GM08714 (cell line): ENCODE measurements at regions not wholly inside any gene's neighbourhood (a gene's known extent, or its start where the extent isn't known, plus 50 kb on each side); places are given as distances from the start of the nearest gene placed in this dataset.

Experiments used
- H3K4me3 ChIP-seq: fragments of 200-500 bp; sonication (Bioruptor generic); 2 replicates; pipeline ENCODE4 v1.5.1; 2014; ENCODE audit warnings: mild to moderate bottlenecking, low read length, inconsistent platforms
- ZNF274 ChIP-seq: IDR thresholded peaks from 2 replicates; pipeline ENCODE4 v1.6.1; 2012; ENCODE audit warnings: mild to moderate bottlenecking, low read depth, low read length

DNA sequence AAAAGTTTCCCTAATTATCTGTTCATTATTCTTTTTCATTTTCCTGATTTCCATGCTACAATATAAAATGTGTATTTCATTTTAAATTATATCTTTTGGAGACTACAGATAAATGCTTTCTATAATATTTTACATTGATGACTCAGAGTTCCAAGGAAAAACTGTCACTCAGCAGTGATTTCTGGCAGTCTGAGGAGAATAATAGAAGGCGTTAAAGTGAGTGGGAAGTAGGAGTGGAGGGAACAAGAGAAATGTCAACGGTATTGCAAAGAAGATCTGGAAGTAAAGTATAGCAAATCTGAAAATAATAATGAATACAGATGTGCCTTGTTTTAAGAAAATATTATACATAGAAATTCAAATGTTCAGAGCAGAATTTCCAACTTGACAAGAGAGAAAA is 293.6 kb upstream of the PITX2 start:
- no peak for TF ChIP-seq ZNF274
- H3K4me3 ChIP-seq = no peak overlapping the region

DNA sequence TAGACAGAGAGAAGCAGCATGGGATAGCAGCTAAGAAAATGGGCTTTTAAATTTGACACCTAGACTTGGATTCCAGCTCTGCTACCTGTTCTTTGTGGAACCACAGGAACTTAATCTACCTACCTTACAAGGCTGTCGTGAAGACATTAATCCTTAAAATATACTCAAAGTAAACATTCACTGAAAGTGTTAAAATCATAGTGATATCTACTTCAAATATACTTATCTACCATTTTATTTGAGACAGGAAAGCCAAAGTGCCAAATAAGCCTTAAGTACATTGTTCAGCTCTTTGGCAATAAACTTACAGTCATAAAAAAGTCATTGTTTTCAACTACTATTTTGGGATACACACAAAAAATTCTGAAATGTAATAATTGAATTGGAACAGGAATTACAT is 295.0 kb upstream of the PITX2 start:
- H3K4me3 ChIP-seq = no peak overlapping the region
- no peak for TF ChIP-seq ZNF274

DNA sequence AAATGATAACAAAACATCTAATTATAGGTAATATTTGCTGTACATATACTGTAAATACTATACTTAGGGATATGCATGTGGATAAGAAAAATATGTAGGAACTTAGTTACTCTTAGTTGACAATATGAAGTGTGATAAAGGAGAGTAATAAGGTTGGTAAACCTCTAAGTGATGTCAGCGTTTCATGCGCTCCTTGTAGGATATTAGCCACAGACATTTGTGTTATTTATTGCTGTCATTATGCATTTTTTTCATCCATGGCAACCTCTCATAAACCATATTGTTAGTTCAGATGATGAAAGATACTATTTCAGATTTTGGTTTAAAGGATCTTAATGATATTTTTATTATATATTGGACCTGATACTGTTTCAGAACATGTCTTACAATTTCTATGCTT is 298.1 kb upstream of the PITX2 start:
- no peak overlapping the region for H3K4me3 ChIP-seq
- no peak for TF ChIP-seq ZNF274

DNA sequence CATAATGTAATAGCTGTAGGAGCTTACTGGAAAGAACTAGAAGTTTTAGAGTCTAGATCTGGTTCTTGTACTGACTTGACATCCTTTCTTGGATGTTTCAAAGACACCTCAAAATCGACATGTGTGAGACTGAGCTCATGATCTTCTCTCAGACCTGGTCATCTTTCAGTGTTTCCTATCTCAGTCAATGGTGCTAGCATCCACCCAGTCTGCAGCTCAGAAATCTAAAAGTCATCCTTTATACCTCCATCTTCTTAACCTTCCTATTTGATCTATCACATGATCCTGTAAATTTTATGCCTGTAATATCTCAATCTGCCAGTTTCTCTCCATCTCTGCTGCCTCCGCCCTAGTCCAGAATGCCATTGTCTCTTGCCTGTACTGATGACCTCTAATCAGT is 301.9 kb upstream of the PITX2 start:
- TF ChIP-seq ZNF274 = no peak
- no peak overlapping the region for H3K4me3 ChIP-seq

DNA sequence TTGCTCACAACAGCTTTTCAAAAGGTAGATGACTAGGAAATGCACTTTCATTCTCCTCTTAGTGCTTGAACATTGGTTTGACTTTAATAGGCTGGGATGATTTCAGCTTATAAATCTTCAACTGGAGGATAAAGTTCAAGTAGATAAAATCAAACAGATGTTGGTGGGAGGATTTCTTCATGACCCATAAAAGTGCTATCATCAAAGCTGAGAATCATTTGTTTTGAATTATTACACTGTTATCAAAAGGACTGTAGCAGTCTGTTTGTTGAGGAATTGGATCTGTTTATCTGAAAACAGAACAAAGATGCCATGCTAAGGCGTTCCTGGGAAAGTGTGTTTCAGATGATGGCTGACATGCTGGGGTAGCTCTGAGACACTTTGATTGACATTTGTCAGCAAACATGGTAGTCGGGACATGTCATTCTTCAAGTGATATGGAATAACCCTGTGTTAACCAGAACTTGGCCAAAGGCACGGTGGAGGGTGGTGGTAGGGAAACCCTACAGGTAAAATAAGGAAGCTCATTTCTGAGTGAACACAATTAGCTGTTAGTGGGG is 304.0 kb upstream of the PITX2 start:
- TF ChIP-seq ZNF274 = no peak
- H3K4me3 ChIP-seq = no peak overlapping the region

DNA sequence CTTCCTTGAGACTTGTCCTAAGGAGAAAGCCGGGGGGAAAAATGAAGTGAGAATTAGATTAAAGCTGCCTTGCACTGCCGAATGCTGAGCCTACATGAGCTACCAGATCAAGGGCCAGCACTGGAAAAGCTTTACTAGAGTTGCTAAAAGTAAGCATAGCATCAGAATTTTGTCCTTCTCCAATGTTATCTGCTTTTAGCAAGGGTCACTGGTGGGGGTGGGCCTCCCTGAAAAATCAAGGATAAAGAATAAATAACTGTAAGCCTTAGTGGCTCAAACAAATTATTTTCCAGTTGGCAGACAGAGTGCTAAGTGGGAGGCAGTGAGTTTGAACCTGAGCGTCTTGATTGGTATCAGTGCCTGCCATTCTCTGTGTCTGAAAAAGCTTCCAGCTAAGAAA is 310.5 kb upstream of the PITX2 start:
- TF ChIP-seq ZNF274 = no peak
- no peak overlapping the region for H3K4me3 ChIP-seq

DNA sequence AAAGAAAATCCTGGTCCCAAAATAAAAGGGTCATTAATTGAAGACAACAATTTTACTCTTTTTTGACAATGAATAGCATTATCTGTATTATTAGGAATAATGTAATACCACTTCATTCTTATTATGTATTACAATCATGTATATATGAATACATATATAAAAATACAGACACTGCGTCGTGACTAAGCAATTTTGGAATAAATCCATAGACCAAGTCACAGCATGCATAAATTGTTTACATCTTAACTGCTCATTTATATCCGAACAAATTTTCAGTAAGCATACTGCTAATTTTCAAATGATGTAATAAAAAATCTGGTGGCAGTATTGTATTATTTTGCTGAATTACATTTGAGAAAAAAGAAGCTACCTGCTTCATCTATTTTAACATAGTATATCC is 321.6 kb upstream of the PITX2 start:
- H3K4me3 ChIP-seq = no peak overlapping the region
- no peak for TF ChIP-seq ZNF274

DNA sequence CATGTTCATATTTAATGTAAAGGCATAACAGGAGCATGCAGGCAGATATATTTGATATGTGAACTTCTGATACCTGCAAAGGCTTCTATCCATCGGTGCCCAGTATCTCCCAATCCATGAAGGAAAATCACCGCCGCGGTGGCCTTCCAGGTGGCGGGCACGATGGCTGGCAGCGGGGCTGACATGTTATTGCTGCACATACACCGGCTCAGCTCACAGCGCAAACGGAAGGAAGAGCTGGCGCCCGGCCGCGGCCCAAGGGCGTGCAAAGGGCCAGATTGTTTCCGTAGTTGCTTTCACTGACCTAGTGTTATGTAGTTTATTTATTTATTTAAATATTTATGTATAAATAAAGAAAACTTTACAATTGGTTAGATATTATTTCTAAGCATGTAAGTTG is 322.7 kb upstream of the PITX2 start:
- no peak for TF ChIP-seq ZNF274
- no peak overlapping the region for H3K4me3 ChIP-seq

DNA sequence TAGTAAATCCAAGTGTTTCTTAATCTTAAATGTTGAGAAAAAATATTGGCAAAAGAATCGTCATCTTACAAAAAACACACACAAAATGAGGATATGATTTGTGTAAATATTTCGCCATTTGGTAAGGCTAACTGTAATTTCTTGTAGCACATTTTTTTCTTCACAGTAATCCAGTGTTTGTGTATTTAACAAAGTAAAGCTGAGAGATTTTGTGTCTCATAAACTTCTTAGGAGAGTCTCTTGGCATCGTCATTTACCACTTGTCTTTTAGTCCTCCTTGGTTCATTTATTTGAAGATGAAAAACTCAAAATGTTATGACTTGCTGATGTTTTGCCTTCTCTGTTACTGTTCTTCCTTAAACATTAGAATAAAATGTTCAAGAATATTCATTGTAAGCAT is 326.7 kb upstream of the PITX2 start:
- H3K4me3 ChIP-seq = no peak overlapping the region
- TF ChIP-seq ZNF274 = no peak

DNA sequence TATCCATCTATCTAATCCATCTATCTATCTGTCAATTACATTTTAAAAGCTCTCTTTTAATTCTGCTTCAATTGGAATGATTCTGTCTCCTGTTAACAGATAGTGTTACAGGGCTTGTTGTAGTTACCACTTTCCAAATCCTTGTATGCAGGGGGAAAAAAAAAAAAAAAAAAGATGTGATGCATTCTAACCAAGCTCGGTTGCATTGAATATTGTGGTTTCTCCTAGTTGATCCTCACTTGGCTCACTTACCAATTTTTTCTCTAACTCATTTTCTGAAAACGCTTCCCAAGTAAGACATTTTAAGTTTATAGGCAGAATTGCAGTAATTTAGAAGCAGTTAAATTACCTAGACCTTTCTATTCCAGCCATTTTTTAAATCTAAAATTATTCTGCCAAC is 327.9 kb upstream of the PITX2 start:
- no peak for TF ChIP-seq ZNF274
- no peak overlapping the region for H3K4me3 ChIP-seq

DNA sequence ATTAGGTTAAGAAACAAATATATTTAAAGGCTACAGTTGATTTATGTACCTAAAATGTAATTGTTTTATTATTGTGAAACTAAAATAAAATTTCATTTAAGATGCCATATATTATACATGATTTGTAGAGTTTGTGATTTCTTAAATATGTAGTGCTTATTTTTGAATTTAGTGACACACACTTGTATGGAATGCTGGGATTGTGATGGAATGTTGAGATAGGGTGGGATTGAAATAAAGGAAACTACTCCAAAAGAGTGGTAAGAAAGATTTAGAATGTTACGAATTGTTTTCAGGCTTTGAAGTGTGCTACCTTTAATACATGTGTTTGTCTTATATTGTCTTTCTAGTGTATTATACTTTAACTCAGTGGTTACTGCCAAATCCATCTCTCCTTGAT is 330.3 kb upstream of the PITX2 start:
- no peak for TF ChIP-seq ZNF274
- no peak overlapping the region for H3K4me3 ChIP-seq

DNA sequence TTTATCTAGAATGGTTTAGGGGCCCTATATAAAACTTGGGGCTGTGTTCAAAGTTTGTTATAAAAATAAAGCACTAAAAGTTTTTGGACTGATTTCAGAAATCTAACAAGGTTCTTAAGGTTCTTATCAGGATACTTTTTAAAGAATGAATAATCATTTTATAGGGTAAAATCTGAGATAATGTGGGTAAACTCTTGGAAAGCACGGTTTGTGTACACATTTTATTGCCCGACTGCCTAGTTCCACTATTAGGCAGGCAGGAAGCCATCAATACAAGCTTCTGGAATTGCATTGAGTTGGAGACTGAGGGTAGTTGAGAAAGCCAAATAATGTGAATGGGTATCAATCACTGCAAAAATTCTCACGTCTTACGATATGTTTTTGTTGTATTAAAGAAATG is 331.0 kb upstream of the PITX2 start:
- TF ChIP-seq ZNF274 = no peak
- H3K4me3 ChIP-seq = no peak overlapping the region

DNA sequence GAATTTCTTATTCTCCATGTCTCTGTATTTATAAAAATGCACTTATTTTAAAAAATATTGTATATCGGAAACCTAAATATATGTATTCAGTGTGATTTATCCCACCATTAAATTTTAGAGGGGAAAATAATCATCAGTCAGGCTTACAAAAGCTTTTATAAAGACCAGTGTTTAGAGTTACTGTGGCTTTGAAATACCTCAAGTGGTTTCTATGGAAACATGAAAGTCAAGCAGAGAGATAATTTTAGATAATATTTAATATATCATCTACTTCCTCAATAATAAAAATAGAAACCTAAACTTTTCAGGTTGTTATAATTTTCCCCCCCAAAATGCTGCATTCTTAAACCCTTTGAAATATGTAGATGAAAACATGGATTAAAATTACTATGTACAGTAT is 332.9 kb upstream of the PITX2 start:
- H3K4me3 ChIP-seq = no peak overlapping the region
- TF ChIP-seq ZNF274 = no peak

DNA sequence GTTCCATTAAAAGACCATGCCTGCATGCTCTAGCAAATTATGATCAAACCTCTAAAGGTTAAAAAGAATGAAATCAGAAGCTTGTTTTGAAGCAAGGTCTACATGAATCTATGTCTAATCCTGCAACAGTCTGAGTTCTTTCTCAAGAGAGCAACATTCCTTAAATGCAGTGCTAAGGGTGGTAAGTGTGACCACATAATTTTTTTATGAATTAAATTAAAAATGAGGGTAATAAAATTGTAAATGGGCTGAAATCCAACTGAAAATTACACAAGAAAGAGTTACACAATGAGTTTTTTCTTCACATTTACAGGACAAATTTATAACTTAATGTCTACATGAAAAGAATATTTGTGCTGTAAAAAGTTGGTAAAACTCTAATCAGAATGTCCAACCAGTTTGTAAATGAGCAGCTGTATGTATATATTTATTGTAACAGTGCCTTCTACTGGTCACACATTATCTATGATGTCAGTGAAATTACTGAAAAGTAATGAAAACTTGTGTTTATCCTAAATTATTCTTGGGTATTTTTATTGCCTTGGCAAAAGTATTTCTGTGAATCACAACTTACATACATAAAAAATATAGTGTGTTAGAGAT is 336.3 kb upstream of the PITX2 start:
- TF ChIP-seq ZNF274 = no peak
- no peak overlapping the region for H3K4me3 ChIP-seq

DNA sequence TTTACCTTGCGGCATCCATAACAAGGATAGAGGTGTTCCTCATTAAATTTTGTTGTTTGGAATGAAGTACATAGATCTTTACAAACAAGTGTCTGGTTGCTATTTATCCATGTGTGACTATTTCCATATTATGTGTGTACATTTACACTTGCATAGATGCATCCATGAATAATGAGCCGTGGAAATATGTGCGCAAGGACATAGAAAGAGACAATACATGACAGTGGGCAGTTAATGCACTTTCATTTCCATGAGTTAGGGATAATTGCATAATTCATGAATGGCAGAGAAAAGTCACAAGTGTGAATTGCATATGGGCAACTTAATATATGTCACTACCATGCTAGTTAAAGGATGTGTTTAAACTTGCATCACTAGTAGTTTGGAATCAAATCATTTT is 338.2 kb upstream of the PITX2 start:
- no peak for TF ChIP-seq ZNF274
- H3K4me3 ChIP-seq = no peak overlapping the region

DNA sequence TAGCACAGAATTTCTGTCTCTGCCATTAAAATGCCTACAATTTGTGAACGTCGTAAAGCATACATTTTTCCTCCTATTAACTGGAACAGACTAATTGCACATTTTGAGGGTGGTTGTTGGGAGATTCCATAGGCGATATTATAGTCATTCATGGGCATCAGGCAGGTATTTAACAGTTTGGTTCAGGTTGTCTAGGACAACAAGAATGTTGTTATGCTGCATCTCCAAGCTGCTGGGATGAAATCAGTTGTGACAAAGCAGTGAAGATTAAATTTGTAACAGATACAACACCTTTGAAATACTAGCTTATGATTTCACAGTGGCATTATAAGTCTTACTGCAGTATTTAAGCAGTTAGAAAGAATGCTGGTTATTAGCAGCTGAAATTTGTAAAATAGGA is 339.7 kb upstream of the PITX2 start:
- no peak for TF ChIP-seq ZNF274

More for the DNA sequence above, 339.7 kb upstream of the PITX2 start:
- H3K4me3 ChIP-seq = no peak overlapping the region
